G401.6 (cell line): ENCODE measurements at regions not wholly inside any gene's neighbourhood (a gene's known extent, or its start where the extent isn't known, plus 50 kb on each side); places are given as distances from the start of the nearest gene placed in this dataset.

Source experiments
- FAIRE-seq: peaks from 2 replicates; lab custom pipeline; 2012; peaks lifted over from hg19 to GRCh38; lab: Jason Lieb, UNC

DNA sequence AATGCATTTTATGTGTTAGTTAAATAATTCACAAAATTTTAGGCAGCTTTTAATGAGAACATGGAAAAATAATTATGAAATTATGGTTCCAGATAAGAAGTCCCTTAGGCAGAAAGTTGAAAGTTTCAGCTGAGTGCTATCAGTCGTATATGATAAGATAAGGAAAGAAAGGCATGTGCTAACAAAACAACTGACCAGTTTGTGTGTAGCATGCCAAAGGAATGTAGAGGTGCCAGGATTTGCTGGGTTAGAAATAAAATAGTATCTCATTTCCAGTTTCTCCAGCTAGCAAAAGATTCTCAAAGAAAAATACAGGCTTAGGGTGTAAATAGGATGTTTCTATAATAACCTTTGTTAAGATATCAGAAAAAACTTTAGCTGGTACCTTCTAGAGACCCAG lies 1044.5 kb upstream of the CDH8 start:
- no peak for FAIRE-seq

DNA sequence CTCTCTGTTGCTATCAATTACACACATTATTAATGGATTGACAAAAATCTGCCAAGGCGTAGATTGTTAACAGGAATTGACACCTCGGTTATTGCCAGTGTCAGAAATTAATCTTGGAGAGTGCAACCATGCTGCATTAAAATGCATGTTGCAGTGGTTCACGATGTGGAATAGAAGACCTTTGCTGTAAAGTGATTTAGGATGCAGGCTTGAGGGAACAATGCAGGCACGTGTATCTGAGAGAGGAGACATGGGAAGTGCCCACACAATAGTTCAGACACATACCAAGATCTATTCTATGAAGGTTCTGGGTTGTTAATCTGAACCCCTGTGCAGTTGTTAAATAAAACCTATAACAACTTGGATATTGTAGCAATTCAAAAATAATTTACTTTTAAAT lies 1032.8 kb upstream of the CDH8 start:
- no peak for FAIRE-seq

DNA sequence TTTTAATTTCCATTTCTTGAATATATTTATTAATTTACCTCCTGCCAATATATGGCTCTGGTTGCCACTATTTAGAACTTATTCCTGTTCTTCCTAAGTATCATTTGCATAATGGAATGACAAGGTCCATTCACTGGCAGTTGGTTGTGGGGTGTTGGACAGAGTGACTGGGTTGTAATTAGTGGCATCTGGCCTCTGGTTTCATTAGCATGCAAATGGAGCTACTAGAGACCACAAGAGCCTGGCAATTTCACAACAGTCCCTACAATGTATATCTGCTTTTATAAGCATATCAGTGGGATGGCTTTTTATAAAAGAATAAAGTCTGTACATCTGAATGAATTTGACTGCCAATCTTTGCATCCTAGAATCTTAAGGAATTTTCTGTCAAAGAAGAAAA lies 1030.9 kb upstream of the CDH8 start:
- FAIRE-seq, result no peak

DNA sequence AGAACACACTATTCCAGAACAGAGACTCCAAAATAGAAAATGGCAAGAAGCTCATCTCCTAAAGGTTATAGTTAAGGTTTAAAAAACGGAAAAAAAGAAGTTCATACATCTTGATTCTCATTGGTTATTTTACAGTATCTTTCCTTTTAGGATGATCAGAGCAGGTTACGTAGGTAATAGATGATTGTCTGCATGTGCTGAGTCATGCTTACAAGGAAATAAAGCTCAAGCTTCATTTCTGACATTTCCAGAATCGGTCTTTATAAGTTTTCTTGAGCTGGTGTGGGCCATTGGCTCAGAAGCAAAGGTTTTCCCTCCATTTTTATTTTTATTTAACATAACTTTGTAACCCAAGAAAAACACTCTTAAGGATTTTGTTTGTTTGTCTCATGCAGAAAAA lies 1030.3 kb upstream of the CDH8 start:
- FAIRE-seq, result no peak

DNA sequence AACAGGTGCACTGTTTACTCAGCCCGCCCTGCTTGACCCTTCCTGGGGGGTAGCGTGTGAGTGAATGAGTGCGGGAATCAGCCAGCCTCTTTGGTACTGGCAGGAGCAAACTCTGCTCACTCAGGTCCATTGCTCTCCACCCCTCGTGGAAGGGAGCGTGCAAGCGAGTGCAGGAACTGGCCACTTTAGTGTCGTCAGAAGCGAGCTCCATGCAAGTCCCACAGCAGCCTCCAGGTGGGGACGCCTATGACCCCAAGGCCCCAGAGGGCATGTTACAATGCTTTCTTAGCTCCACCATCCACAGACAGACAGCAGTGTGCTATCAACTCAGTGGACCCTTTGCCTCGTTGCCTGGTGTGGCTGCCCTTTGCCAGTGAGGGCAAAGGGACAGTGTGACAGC lies 1025.1 kb upstream of the CDH8 start:
- FAIRE-seq, result no peak

DNA sequence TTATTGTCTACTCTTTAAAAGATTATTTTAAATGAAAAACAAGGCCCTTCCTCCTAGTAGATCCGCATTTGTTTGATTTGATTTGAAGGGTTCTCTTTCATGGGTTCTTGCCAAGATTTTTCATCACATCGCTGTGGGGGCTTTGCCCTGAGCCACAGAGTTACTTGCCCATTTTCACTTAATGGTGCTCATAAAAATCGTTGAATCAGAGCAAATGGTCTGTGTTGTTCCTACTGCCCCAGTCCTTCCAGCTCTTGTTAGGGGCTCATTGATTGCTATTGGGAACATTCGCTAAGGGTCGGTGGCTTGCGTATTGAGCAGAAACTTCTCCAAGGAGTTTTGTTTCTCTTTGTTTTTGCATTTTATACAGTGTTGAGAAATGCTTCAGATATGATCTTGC lies 1023.4 kb upstream of the CDH8 start:
- FAIRE-seq, result no peak

DNA sequence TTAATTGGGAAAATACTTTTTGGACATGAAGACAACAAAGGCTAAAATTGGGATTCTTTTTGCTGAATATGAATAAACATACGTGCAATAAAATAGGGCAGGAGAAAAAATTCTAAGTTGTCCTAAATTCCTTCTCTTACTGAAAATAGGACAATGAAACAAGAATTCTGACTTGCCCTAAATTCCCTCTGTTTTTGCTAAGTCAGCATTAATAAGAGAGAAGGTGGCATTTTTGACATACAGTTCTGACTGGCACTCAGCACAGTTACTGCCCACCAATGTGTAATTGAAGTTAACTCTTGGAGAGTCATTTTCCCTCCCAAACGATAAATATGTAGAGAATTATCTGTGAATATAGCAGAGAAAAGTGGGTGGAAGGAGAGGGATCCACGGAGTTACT lies 1021.1 kb upstream of the CDH8 start:
- FAIRE-seq, result no peak

DNA sequence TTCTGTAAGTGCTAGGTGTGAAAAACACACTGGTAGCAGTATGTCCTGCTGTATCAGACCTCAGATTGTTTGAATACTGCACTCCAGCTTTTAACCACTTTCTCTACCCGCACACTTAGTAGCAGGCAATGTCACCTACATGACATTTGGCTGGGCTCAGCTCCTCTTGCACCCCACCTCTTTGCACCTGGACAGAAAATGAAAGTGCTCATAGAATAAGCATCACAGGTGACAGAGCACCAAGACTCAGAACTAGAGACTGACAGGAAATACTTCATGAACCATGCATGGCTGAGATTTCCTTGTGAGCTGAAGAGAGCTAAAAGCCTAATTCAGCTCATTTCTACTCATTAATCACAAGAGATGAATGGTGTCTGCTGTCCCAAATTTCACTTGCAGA lies 1014.2 kb upstream of the CDH8 start:
- FAIRE-seq, result no peak

DNA sequence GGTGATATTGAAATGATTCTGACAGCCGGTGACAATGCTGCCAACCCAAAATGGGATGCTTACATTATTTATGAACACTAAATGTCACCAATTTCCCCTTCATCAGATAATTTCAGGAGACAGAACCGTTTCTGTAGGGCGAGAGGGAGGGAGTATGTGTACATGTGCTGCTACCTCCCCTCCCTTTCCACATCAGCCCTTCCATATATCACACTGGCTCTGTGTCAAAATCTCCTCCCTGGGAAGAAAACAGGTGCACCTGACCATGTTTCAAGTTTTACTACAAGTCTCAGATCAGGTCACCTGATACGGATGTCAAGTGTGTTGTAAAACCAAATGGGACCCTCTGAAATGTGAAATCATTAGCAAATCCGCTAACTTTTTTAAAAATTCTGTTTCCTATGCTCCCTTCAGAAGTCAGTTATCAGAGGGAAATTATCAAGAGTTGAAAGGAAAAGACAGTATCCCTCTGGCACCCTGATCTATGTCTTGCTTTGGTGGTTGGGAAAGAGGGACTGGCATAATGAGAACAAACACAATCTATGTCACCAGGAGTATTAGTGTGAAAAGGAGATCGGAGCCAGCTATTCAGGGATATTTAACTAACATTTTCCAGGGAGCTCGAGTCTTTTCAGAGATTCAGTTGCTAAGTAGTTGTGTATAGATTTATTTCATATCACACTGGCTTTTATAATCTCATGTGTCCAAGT lies 1002.3 kb upstream of the CDH8 start:
- no peak for FAIRE-seq

DNA sequence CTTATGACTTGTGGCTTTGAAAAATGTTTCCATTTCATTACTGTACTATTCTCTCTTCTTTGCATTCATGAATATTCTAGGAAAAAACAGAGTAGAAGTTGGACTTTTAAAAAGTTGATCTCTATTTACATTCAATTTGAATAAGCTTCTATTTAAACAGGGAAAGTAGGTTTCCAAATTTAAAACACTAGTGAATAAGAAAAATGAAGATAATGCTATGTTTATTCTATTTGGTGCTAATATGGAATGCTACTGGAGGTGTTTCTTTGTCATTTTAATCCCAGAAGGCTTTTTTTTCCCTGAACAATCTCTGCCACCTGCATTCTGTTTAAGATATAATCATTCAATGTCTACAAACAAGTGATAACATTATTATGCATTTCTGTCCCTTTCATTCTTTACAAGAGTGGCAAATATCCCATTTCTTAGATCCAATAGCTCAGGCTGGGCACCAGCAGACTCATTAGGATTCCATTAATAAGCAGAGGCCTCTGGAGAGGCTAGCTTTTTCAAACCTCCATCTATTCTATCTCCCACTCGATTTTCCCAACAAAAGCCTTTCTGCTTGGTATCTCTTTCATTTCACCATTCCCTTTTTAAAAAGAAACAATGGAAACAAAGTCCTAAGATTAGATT lies 1001.6 kb upstream of the CDH8 start:
- FAIRE-seq, result no peak

DNA sequence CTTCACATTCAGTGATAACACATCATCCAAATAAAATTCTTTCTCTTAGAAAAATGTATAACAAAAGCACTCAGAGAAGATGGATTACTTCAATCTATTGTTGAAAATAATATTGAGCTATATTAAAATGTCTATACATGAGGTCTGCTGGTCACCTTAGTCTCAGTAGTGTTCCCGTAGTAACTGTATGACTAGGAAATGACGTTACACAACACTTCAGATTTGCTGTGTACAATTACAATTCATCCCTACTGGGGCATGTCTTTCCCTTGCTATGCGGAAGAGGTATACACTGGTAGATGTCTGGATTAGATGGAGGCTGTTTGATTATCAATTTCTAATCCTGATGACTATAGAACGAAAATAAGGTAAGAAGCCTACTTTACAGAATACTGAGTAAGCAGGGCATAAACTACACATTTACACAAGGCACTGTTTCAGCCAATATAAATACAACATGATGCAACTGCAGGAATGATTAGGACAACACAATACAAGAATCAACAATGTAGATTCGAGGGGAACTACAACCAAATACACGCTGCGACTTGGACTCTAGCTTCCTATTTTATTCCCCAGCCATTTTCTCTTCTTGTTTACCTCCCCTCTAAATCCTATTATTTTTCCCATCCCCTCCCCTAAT lies 982.5 kb upstream of the CDH8 start:
- FAIRE-seq, result no peak

DNA sequence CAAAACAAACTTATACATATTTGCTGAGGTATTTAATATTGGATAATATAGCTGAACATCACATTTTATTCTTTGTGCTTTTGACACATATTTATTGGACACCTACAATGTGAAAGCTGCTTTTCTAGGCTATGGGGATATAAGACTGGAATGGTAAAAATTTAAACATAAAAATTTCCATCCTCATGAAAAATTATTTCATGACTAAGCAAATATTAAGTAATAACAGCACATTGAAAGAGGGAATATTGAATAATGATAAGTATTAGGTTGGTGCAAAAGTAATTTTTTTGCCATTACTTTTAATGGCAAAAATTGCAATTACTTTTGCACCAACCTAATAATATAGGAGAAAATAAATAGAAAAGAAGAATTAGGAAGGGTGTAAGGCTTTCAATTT lies 972.5 kb upstream of the CDH8 start:
- FAIRE-seq, result no peak

DNA sequence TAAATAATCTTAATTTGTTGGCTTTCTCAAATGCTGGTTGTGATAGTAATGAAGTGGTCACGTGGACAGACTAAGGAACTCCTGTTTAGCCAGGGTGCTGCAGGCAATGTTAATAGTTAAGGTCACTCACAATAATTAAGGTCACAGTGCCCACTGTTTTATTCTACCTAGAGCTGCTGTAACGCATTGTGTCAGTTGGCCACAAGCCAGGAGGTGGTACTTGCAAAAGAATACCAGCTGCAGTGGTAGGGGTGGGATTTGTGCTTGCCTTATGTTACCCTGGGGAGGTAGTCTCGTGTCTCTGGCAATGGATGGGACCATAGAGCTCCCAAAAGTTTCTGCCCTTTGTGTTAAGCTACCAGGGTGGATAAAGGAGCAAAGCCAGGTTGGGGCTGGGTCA lies 969.1 kb upstream of the CDH8 start:
- FAIRE-seq, result no peak

DNA sequence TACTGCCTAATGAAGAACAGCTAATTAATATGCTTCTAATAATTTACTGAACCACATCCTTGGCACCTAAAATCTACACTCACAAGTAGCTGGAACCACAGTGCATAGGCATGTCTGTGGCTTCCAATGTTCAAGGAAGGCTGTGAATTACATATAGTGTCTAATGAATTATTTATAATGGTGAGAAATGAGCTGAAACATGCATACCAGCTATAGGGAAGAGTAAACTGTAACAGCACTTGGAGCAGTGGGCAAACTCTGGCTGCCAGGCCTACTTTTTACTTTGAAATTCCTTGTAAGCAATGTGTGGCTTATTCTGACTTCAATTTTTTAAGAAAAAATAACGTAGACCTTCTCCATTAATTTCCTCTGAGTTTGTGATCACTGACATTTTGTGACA lies 953.2 kb upstream of the CDH8 start:
- FAIRE-seq, result no peak

DNA sequence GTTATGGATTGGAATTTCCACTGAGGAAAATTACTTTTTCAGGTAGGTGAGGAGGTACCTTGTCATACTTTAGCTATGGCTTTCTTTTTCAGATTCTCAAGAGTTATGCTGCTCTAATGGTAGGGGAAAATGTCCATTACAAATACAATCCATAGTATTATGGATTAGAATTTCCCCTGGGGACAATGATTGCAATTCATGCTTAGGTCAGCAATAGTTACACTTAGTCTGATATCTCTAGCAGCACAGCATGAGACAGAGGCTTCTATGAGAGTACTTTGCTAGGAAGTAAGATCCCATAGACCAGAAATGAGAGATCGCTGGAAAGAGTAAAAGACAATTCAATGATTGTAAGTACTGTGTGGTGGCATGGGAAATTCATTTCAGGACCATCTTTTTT lies 949.5 kb upstream of the CDH8 start:
- FAIRE-seq, result no peak

DNA sequence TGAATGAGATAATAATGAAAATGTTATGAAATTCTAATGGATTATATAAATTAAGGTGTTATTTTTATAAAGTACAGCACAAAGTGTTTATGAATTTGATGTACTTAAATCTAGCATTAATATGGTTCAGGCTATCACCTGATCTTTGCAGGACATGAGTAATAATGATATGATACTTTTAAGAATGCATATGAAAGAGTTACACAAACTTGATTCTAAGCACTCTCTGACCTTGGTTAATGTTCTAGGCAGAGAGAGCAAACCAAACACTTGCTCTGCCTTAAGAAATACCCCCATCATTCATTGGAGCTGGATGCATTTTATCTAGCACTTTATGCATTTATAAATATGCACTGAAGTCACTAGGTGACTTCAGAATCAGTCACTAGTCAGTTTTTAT lies 942.2 kb upstream of the CDH8 start:
- FAIRE-seq, result no peak

DNA sequence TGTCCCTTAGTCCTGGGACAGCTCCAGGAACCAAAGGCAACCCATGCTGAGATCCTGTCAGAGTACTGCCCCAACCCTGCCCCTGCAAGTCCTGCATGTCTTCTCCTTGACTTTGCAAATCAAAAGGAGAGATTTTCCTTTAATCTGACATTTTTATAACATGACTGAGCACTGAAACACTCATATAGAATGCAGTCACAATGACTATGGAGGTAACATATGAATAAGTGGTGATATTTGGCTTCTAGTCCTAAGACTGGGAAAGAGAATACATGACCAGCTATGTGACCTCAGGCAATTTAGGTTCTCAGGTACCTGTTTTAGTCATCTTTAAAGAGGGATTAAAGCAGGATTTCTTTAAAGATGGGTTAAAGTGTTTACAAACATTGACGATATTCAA lies 941.6 kb upstream of the CDH8 start:
- no peak for FAIRE-seq

DNA sequence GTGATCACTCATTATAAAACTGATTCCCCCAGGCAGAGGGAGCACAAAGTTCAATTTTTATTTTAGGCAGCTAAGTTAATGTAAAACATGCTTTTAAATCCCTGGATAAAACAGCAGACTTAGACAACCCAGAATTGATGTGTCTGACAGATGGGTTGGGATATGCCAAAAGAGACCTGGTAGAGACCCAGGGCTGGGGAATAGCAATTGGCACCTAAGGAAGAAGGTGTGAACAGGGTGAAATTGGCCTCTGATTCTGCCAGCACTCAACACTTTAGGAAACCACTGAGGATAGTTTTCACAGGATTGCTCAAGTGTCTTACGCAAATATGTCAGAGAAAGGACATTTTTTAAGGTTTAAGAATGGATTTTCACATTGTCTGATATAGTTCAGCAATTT lies 938.2 kb upstream of the CDH8 start:
- FAIRE-seq, result no peak

DNA sequence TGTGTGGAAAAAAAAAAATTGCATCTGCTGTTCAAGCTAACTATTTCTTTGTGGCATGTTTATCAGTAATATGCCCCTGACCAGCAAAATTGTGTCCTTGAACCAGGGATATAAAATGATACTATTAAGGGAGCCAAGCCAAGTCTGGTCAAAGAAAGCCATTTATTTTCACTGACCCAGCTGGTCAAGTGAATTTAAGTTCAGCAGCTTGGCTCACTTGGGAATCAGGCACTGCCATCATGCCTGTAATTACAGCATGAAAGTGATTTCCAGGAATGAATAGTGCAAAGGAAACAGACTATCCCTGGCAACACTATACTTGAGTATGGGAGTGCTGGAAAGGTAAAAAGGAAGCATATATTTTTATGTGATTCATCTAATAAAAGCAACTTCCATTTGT lies 934.6 kb upstream of the CDH8 start:
- no peak for FAIRE-seq

DNA sequence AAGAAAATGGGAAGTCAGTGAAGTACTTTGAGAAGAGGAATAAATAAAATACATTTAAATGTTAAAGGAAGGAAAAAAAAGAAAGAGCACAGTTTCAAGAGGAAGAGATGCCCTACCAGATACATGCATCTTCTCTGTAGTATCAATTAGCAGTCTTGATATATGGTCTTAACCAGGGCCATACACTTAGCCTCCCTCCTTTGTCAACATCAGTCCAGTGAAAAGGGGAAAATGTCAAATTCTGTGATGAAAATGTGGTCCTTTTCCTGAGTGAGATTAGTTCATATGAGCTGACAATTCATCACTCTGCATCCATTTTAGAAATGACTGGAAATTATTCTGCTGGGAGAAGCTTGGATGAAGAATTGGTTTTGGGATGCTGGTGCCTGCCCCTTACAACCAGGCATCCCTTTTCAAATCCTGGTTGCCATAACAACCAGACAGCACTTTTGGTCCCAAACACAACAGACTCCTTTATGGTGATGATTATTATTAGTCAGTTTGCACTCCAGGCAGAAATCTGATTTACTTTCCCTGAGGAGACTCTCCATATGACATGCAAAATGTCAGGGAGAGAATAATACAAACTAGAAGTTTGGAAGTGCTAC lies 933.6 kb upstream of the CDH8 start:
- FAIRE-seq, result no peak

DNA sequence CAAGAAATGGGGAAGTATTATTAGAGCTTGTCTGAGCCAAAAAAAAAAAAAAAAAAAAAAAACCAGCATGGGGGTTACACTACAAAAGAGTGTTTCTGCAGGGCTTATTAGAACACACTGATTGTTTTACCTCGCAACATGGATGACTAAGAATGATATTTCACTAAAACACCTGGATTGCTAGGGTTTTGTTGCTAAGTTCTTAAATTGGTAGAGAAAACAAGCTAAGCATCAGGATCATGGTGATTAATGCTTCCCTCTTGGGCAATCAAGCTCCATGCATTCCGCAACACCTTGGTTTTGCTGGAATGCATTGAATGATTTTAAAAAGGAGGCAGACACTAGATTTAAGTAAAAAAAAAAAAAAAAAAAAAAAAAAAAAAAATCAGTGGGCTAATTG lies 931.4 kb upstream of the CDH8 start:
- no peak for FAIRE-seq

DNA sequence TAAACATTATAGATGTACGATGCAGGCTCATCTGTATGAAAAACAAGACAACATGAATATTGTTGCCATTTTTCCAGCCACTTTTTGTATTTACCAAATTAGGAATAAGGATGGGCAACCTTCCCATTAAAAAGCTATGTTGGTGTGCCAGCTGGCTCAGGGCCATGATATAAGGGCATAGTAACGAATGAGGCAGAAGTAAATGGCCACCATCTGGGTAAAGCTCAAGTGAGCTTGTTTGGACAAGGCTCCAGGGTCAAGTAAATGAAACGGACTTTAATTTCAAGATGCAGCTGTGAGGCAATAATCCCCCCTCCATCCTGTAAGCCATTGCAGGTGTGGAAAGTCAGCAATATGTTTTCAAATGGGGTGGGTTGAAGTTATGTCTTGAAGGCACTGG lies 930.9 kb upstream of the CDH8 start:
- no peak for FAIRE-seq

DNA sequence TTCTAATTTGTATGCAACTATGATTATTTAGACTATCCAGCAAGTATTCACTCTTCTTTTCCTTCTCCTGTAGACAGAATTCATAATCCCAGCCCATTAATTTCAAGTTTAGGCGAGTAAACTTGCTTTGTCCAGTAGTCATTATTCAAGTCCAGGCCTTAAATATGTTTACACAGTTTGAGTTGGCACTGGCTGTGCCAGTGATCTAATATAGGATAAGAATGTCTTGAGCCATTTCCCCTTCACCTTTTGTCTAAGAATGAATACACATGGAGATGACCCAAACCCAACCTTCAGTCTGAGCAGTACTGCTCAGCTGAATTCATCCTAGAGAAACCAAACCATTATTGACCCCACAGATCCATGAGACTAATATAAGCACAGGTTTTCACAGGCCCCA lies 930.4 kb upstream of the CDH8 start:
- no peak for FAIRE-seq

DNA sequence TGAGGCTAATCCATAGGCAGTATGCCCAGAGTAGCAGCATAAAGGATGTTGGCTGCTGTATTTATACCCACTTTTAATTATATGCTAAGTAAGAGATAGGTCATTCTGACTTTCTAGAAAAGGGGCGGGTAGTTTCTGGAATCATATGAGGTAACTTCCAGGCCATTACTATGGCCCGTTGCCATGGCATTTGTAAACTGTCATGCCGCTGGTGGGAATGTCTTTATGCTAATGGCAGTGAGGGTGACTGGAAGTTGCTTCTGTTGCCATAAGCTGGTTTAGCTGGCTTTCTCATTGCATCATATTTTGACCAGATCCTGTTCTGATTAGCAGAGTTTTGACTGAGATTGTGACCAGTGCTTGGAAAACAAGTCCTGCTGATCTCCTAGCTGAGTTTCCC lies 929.6 kb upstream of the CDH8 start:
- FAIRE-seq, result no peak
